ENCODE measurements at regions not wholly inside any gene's neighbourhood (a gene's known extent, or its start where the extent isn't known, plus 50 kb on each side); places are given as distances from the start of the nearest gene placed in this dataset.

GRCh38 chr7:113710310-113711096 lies 208.3 kb downstream of the PPP1R3A start:
- peak; percentile 77 for DNase-seq (ENCODE audit: low read depth)

GRCh38 chr7:113705439-113705838 lies 213.4 kb downstream of the PPP1R3A start:
- DNase-seq (ENCODE audit: low read depth) = no peak

- DNase-seq (ENCODE audit: low read depth) = peak; percentile 30
Measured at GRCh38 chr7:113698556-113699220, 220.1 kb downstream of the PPP1R3A start.

- no peak for DNase-seq (ENCODE audit: low read depth)
Measured at GRCh38 chr7:113694149-113694548, 224.7 kb downstream of the PPP1R3A start.

GRCh38 chr7:113684165-113684564 lies 234.6 kb downstream of the PPP1R3A start:
- no peak for DNase-seq (ENCODE audit: low read depth)

- no peak for DNase-seq (ENCODE audit: low read depth)
Measured at GRCh38 chr7:113677811-113678210, 241.0 kb downstream of the PPP1R3A start.

GRCh38 chr7:113664867-113665266 lies 253.9 kb downstream of the PPP1R3A start:
- DNase-seq (ENCODE audit: low read depth) = peak; percentile 29

- DNase-seq (ENCODE audit: low read depth) = no peak
Measured at GRCh38 chr7:113659416-113659815, 259.4 kb downstream of the PPP1R3A start.

GRCh38 chr7:113657603-113658002 lies 261.2 kb downstream of the PPP1R3A start:
- DNase-seq (ENCODE audit: low read depth) = no peak

GRCh38 chr7:113652501-113652900 lies 266.3 kb downstream of the PPP1R3A start:
- peak; percentile 73 for DNase-seq (ENCODE audit: low read depth)

GRCh38 chr7:113649556-113649955 lies 269.3 kb downstream of the PPP1R3A start:
- no peak for DNase-seq (ENCODE audit: low read depth)

GRCh38 chr7:113639221-113639620 lies 279.6 kb downstream of the PPP1R3A start:
- no peak for DNase-seq (ENCODE audit: low read depth)

- peak; percentile 65 for DNase-seq (ENCODE audit: low read depth)
Measured at GRCh38 chr7:113636727-113637421, 281.9 kb downstream of the PPP1R3A start.

GRCh38 chr7:113635492-113635891 lies 283.3 kb downstream of the PPP1R3A start:
- DNase-seq (ENCODE audit: low read depth) = no peak

- no peak for DNase-seq (ENCODE audit: low read depth)
Measured at GRCh38 chr7:113633073-113633472, 285.7 kb downstream of the PPP1R3A start.

GRCh38 chr7:113628948-113629847 lies 289.6 kb downstream of the PPP1R3A start:
- DNase-seq (ENCODE audit: low read depth) = peak; percentile 40

- DNase-seq (ENCODE audit: low read depth) = no peak
Measured at GRCh38 chr7:113625494-113626102, 293.2 kb downstream of the PPP1R3A start.

GRCh38 chr7:113622796-113623195 lies 296.0 kb downstream of the PPP1R3A start:
- DNase-seq (ENCODE audit: low read depth) = peak; percentile 42

GRCh38 chr7:113610572-113610971 lies 308.2 kb downstream of the PPP1R3A start:
- DNase-seq (ENCODE audit: low read depth) = no peak

- DNase-seq (ENCODE audit: low read depth) = no peak
Measured at GRCh38 chr7:113608782-113609181, 310.0 kb downstream of the PPP1R3A start.

GRCh38 chr7:113606325-113606724 lies 312.5 kb downstream of the PPP1R3A start:
- DNase-seq (ENCODE audit: low read depth) = no peak

Data from M059J (cell line).